Panc1 (cell line): ENCODE measurements at regions not wholly inside any gene's neighbourhood (a gene's known extent, or its start where the extent isn't known, plus 50 kb on each side); places are given as distances from the start of the nearest gene placed in this dataset.

Source experiments
- ATAC-seq: fragments of 200-7000 bp; cut with Tn5 transposase; 2 replicates; pipeline ENCODE4 v1.9.1; 2020; ENCODE audit warnings: mild to moderate bottlenecking, moderate library complexity
- BruUV-seq: library from RNA; stranded (reverse); fragments of 400-500 nt; replicated peaks from 2 replicates; lab custom pipeline; 2021; lab: Mats Ljungman, UMichigan
- CTCF ChIA-PET: fragments of 300-600 bp; sonication (Branson Sonifier 250); formaldehyde crosslinking; loops from one replicate; lab custom pipeline; 2022; ENCODE audit warnings: antibody characterized with exemption; lab: Charles Lee
- POLR2A ChIA-PET: fragments of 300-600 bp; sonication (Branson Sonifier 250); formaldehyde crosslinking; loops from one replicate; lab custom pipeline; 2022; ENCODE audit warnings: antibody characterized with exemption; lab: Charles Lee
- DNase-seq: peaks from one replicate; pipeline ENCODE4 v3.0.0-alpha.2; 2010; ENCODE audit warnings: low read depth, low spot score
- H3K27ac ChIP-seq: 2 replicates; pipeline ENCODE4 v1.5.1; 2011; ENCODE audit warnings: mild to moderate bottlenecking, low read length, inconsistent platforms
- H3K27me3 ChIP-seq: fragments of 200-500 bp; sonication (Bioruptor generic); 2 replicates; pipeline ENCODE4 v1.6.0; 2014; ENCODE audit warnings: low read length, inconsistent platforms; ENCODE audit not compliant: control insufficient read depth, insufficient read depth
- H3K36me3 ChIP-seq: fragments of 200-500 bp; sonication (Bioruptor generic); 2 replicates; pipeline ENCODE4 v1.5.1; 2014; ENCODE audit warnings: inconsistent platforms, mild to moderate bottlenecking, low read length, moderate library complexity; ENCODE audit not compliant: control insufficient read depth, insufficient read depth
- H3K4me1 ChIP-seq: 2 replicates; pipeline ENCODE4 v1.5.1; 2011; ENCODE audit warnings: inconsistent platforms, mild to moderate bottlenecking, low read length, moderate library complexity; ENCODE audit not compliant: control insufficient read depth, insufficient read depth
- H3K4me3 ChIP-seq, 2 experiments: 2 replicates each; pipeline ENCODE4 v1.5.1; 2011 to 2012; ENCODE audit warnings: low read depth in 2 of 2, low read length in 2 of 2, mild to moderate bottlenecking in 2 of 2, inconsistent platforms in 1 of 2, moderate library complexity in 1 of 2
- H3K9me3 ChIP-seq: fragments of 200-500 bp; sonication (Bioruptor generic); 2 replicates; pipeline ENCODE4 v1.5.1; 2014; ENCODE audit warnings: low read depth, mild to moderate bottlenecking, inconsistent platforms, low read length, moderate library complexity; ENCODE audit not compliant: control insufficient read depth, insufficient read depth
- POLR2AphosphoS5 ChIP-seq: IDR thresholded peaks from 2 replicates; pipeline ENCODE4 v1.6.1; 2012; ENCODE audit warnings: mild to moderate bottlenecking, low read depth, low read length, moderate library complexity
- SIN3A ChIP-seq: IDR thresholded peaks from 2 replicates; pipeline ENCODE4 v1.6.1; 2012; ENCODE audit warnings: low read depth, mild to moderate bottlenecking, low read length, moderate library complexity, borderline replicate concordance; ENCODE audit not compliant: insufficient read depth
- TCF7L2 ChIP-seq: IDR thresholded peaks from 2 replicates; pipeline ENCODE4 v1.6.1; 2011; ENCODE audit warnings: mild to moderate bottlenecking, low read depth, low read length, inconsistent platforms
- in situ Hi-C: cut with HindIII; loops from 2 replicates; pipeline ENCODE4 v1.10.0; 2016; ENCODE audit warnings: low sequenced_read_pairs, low pct_unique_long_range_greater_than_20kb
- intact Hi-C: fragments of 100-400 bp; cut with micrococcal nuclease; formaldehyde crosslinking; loops from one replicate; pipeline ENCODE4 v1.10.0; 2022; ENCODE audit not compliant: unreplicated experiment
- TF ChIP-seq, protein P1 (sequence below), 2 experiments: IDR thresholded peaks; 2 replicates each; pipeline ENCODE4 v1.6.1; 2011 to 2012; ENCODE audit warnings: low read depth in 2 of 2, control low read depth in 1 of 2, low read length in 1 of 2, mild to moderate bottlenecking in 1 of 2, moderate library complexity in 1 of 2; ENCODE audit not compliant: insufficient read depth in 1 of 2
- TF ChIP-seq, protein P2 (sequence below): fragments of 450-650 bp; IDR thresholded peaks from 2 replicates; pipeline ENCODE4 v1.5.1; 2017; ENCODE audit warnings: mild to moderate bottlenecking

DNA sequence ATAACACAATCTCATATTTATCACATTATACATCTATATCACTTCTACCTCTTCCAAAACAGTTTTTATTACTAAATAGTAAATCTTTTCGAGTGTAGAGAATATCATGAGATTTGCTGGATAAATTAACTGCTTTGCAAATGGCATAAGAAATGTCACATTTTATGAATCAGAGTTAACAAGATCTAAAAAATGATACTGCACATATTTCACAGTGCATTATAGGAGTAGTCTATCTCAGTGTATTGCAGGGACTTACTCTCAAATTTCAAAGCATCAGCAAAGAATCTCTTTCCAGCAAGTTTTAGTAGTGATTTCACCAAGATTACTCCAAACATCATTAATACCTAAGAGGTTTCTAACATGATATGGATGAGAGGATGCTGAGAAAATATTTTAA is 687.1 kb upstream of the SLITRK1 start:
- Histone ChIP-seq H3K27me3 (no peaks in the 10 kb centered on the region), H3K9me3 (no peaks in the 10 kb centered on the region), H3K27ac (no peak overlapping the region), H3K4me3 (no peak overlapping the region), H3K36me3 (no peaks in the 10 kb centered on the region), H3K4me1 (no peaks in the 10 kb centered on the region)
- intact Hi-C loops (no loop called here), in situ Hi-C loops (no loop called here)
- no peak for DNase-seq
- BruUV-seq = no TSS peak
- POLR2A ChIA-PET = no interaction called here
- CTCF ChIA-PET = no interaction called here
- ATAC-seq = no peak
- TF ChIP-seq SIN3A (no peak), TCF7L2 (no peak), POLR2AphosphoS5 (no peak)
- TF ChIP-seq, protein P1, sequence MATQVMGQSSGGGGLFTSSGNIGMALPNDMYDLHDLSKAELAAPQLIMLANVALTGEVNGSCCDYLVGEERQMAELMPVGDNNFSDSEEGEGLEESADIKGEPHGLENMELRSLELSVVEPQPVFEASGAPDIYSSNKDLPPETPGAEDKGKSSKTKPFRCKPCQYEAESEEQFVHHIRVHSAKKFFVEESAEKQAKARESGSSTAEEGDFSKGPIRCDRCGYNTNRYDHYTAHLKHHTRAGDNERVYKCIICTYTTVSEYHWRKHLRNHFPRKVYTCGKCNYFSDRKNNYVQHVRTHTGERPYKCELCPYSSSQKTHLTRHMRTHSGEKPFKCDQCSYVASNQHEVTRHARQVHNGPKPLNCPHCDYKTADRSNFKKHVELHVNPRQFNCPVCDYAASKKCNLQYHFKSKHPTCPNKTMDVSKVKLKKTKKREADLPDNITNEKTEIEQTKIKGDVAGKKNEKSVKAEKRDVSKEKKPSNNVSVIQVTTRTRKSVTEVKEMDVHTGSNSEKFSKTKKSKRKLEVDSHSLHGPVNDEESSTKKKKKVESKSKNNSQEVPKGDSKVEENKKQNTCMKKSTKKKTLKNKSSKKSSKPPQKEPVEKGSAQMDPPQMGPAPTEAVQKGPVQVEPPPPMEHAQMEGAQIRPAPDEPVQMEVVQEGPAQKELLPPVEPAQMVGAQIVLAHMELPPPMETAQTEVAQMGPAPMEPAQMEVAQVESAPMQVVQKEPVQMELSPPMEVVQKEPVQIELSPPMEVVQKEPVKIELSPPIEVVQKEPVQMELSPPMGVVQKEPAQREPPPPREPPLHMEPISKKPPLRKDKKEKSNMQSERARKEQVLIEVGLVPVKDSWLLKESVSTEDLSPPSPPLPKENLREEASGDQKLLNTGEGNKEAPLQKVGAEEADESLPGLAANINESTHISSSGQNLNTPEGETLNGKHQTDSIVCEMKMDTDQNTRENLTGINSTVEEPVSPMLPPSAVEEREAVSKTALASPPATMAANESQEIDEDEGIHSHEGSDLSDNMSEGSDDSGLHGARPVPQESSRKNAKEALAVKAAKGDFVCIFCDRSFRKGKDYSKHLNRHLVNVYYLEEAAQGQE (IDR thresholded peaks at IDR 0.05; ENCODE audit: insufficient read depth in 1 of 2, low read depth in 2 of 2, low read length in 1 of 2) = no peak
- TF ChIP-seq, protein P2, sequence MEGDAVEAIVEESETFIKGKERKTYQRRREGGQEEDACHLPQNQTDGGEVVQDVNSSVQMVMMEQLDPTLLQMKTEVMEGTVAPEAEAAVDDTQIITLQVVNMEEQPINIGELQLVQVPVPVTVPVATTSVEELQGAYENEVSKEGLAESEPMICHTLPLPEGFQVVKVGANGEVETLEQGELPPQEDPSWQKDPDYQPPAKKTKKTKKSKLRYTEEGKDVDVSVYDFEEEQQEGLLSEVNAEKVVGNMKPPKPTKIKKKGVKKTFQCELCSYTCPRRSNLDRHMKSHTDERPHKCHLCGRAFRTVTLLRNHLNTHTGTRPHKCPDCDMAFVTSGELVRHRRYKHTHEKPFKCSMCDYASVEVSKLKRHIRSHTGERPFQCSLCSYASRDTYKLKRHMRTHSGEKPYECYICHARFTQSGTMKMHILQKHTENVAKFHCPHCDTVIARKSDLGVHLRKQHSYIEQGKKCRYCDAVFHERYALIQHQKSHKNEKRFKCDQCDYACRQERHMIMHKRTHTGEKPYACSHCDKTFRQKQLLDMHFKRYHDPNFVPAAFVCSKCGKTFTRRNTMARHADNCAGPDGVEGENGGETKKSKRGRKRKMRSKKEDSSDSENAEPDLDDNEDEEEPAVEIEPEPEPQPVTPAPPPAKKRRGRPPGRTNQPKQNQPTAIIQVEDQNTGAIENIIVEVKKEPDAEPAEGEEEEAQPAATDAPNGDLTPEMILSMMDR = no peak

DNA sequence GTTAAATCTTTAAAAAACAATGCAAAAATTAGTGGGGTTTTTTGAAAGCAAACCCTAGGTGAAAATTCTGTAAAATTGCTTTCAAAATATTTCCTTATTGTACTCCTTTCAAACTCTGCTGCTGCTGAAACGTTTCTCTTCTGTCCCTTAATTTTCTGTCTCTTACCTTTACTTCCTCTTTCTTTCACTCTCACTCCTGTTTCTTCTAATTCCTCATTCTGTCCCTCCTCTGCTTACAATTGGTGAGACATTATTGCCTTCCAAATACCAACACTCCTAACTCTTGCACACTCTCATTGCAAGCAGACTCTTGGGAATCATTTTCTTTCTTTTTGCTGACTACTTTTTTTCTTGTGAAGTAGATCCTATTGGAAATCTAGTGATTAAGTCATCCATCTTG is 685.6 kb upstream of the SLITRK1 start:
- no peaks in the 10 kb centered on the region for H3K4me1 ChIP-seq
- ChIA-PET CTCF (no interaction called here), POLR2A (no interaction called here)
- ATAC-seq (no peak), DNase-seq (no peak)
- H3K27me3 ChIP-seq = no peaks in the 10 kb centered on the region
- BruUV-seq = no TSS peak
- H3K9me3 ChIP-seq = no peaks in the 10 kb centered on the region
- H3K4me3 ChIP-seq = no peak overlapping the region
- intact Hi-C loops = no loop called here
- in situ Hi-C loops = no loop called here
- TF ChIP-seq SIN3A = no peak
- TF ChIP-seq, protein P2 = no peak
- no peak for TF ChIP-seq TCF7L2
- TF ChIP-seq, protein P1 (IDR thresholded peaks at IDR 0.05; ENCODE audit: insufficient read depth in 1 of 2, low read depth in 2 of 2, low read length in 1 of 2) = no peak
- TF ChIP-seq POLR2AphosphoS5 = no peak
- no peak overlapping the region for H3K27ac ChIP-seq
- no peaks in the 10 kb centered on the region for H3K36me3 ChIP-seq
